ENCODE measurements at regions not wholly inside any gene's neighbourhood (a gene's known extent, or its start where the extent isn't known, plus 50 kb on each side); places are given as distances from the start of the nearest gene placed in this dataset.

GRCh38 chr20:51218603-51219002 lies 195.7 kb upstream of the KCNG1 start:
- DNase-seq (ENCODE audit: low read depth): no peak

DNA sequence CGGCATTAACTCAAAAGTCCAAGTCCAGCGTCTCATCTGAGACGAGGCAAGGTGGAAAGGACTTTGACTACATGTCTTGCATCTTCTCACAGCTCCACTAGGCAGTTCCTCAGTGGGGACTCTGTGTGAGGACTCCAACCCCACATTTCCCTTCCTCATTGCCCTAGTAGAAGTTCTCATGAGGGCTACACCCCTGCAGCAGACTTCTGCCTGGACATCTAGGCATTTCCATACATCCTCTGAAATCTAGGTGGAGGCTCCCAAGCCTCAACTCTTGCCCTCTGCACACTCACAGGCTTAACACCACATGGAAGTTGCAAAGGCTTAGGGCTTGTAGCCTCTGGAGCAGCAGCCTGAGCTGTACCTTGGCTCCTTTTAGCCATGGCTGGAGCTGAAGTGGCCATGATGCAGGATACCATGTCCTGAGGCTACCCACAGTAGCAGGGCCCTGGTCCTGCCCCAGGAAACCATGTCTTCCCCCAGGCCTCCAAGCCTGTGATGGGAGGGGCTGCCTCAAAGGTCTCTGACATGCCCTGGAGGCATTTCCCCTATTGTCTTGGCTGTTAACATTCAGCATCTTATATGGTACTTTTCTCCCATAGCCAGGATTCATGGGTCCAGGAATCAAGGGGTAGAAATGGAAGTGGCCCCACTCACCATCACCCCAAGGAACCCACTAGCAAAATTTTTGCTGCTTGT lies 194.6 kb upstream of the KCNG1 start:
- DNase-seq (ENCODE audit: low read depth): no peak

GRCh38 chr20:51216850-51217249 lies 193.9 kb upstream of the KCNG1 start:
- DNase-seq (ENCODE audit: low read depth): no peak

DNA sequence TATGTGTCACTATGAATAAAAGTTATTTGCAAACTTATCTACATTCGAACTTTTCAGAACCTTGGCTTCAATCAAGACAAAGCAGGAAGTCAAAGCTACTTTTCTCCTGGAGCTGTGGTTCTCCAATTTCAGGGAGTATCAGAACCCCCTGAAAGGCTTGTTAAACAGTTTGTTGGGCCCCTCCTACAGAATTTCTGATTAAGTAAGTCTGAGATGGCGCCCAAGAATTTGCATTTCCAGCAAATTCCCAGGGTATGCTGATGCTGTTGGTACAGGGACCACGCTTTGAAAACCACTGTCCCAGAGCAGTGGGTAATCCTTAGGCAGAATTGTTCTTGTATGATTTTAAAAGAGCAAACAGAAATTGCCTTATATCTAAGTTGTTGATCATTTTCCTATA lies 189.9 kb upstream of the KCNG1 start:
- no peak for DNase-seq (ENCODE audit: low read depth)

DNA sequence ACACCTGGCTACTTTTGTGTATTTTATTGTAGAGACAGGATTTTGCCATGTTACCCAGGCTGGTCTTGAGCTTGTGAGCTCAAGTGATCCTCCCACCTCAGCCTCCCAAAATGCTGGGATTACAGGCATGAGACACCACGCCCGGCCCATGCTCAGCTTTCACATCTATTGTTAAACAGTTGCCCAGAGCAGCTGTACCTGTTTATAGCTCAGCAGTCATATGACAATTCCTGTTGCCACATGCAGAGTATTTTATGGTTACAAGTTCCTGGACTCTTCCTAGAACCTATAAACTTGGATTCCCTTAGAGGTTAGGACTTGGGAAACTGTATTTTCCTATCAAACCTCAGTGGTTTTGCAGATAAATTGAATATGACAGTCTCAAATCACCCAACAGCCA lies 188.3 kb upstream of the KCNG1 start:
- DNase-seq (ENCODE audit: low read depth): no peak

DNA sequence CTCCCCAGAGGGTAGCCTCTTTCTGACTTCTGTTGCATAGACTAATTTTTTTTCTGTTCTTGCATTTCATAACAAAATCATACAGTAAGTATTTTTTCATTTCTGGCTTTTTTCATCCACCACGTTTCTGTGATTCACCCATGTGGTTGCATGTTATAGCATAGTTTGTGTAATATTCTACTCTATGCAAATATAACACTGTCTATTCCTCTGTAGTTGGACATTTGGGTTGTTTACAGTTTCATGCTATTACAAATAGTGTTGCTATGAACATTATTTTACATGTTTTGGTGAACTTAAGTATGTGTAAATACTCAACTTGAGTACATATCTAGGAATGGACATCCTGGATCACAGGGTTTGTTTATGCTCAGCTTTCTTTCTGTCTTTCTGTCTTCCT lies 187.2 kb upstream of the KCNG1 start:
- DNase-seq (ENCODE audit: low read depth): no peak

DNA sequence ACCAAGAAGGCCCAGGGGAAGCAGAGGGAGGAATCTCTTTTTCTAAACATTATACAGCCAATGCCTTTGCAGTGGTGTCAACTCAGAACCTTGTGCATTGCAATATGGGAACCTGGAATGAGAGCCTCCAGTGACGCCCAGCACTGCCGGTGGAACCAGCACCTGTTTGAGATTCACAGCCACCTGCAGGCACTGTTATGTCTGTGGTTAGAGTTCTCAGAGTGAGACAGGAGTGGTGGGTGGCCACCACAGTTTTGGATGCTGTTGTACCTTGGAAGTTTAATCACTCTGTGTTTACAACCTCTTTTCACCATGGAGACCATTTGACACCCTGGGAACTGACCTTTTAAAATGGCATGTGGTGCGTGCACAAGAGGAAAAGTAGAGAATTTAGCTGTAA lies 185.3 kb upstream of the KCNG1 start:
- no peak for DNase-seq (ENCODE audit: low read depth)

DNA sequence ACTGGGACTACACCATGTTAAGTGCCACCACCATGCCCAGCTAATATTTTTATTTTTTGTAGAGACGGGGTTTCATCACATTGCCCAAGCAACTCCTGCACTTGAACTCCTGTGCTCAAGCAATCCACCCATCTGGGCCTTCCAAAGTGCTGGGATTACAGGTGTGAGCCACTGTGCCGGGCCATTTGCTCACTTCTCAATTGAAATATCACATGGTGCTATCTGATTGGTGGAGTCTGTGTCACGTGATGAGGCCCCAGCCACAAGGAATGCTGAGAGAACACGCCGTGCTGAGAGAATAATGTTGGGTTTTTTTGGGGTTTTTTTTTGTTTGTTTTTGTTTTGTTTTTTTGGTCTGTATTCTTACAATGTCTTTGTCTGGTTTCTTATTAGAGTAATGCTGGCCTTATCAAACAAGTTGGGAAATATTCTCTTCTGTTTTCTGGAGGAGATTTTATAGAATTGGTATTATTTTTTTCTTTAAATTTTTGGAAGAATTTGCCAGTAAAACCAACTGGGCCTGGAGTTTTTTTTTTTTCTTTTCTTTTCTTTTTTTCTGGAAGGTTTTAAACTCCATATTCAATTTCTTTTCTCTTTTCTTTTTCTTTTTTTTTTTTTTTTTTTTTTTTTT lies 183.2 kb upstream of the KCNG1 start:
- no peak for DNase-seq (ENCODE audit: low read depth)

GRCh38 chr20:51204794-51205193 lies 181.9 kb upstream of the KCNG1 start:
- no peak for DNase-seq (ENCODE audit: low read depth)

DNA sequence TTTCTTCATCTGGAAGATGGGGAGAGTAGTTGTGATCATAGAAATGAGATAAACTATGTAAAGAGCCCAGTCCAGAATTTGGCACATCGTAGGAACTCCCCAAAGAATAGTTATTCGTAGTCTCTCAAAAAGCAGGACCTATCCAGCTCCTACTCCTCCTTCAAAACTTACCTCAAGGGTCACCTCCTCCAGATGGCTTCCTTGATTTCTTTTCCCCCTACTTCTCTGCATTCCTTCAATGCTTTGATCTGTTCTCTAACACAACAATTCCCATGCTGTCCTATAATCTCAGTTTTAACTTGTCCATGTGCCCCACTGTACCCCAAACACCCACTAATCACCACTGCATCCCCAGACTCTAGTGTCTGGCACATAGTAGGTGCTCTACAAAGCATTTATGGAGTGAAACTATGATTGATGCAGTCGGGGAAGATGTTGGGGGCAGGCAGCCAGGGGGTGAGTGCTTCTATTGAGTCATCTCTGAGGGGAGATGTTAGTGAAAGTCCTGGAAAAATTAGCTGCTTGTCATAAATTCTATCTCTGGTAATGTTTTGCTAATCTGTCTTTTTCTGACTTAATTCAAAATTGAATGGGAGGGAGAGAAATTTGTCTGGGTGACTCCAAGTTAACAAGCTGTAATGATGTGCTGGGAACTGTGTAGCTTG lies 181.3 kb upstream of the KCNG1 start:
- no peak for DNase-seq (ENCODE audit: low read depth)

GRCh38 chr20:51202304-51202703 lies 179.4 kb upstream of the KCNG1 start:
- DNase-seq (ENCODE audit: low read depth): no peak

GRCh38 chr20:51199920-51200319 lies 177.0 kb upstream of the KCNG1 start:
- no peak for DNase-seq (ENCODE audit: low read depth)

GRCh38 chr20:51198876-51199523 lies 176.1 kb upstream of the KCNG1 start:
- no peak for DNase-seq (ENCODE audit: low read depth)

DNA sequence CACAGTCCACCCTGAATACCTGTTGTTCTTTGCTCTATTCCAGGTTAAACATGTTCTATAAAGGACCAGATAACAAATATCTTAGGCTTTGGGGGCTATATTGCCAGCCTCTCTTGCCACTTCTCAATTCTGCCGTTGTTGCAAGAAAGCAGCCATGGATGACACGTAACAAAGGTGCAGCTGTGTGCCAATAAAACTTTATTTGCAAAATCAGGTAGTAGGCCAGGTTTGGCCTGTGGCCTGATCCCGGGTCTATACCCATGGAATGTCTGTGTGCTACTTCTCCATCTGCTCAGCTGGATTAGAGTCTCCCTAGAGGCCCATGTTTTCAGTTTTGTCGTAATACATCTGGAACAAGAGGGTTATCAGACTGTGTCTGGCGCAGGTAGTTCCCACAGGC lies 175.3 kb upstream of the KCNG1 start:
- DNase-seq (ENCODE audit: low read depth): no peak

- DNase-seq (ENCODE audit: low read depth): no peak
These were observed 174.2 kb upstream of the KCNG1 start for GRCh38 chr20:51196991-51197651.

DNA sequence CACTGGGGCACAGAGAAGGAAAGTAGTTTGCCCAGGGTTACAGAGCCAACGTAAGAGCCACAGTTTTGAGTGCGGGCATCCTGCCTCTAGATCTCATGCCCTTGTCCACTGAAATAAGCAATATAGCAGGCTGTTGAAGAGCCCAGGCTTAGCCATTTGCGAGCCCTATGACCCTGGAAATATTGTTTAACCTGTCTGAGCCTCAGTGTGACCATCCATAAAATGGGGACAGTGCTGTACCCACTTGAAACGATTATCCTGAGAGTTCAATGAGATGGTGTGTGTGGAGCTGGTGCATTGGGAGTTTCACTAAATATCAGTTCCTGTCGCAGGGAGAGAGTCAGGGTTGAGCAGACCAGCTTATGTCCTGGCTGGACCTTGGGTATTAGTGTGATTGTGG lies 173.1 kb upstream of the KCNG1 start:
- DNase-seq (ENCODE audit: low read depth): no peak

GRCh38 chr20:51195419-51195901 lies 172.6 kb upstream of the KCNG1 start:
- DNase-seq (ENCODE audit: low read depth): no peak

- DNase-seq (ENCODE audit: low read depth): no peak
These were observed 170.3 kb upstream of the KCNG1 start for GRCh38 chr20:51193066-51193772.

DNA sequence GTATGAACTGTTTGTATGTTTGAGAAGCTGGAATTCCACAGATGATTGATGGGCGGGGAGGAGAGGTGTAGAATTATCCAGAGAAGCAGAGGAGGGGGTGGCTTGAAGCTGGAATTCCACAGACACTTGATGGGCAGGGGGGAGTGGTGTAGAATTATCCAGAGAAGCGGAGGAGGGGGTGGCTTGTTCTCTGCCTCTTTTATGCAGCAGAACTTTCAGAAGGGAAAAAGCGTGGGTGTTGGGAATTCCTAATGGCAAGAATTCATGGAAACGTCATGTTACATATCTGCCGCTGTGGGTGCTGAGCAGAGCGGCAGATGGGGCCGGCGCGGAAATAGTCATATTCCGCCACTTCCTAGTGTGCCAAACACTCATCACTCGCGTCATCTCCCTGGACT lies 167.9 kb upstream of the KCNG1 start:
- DNase-seq (ENCODE audit: low read depth): no peak

GRCh38 chr20:51189814-51190782 lies 167.2 kb upstream of the KCNG1 start:
- no peak for DNase-seq (ENCODE audit: low read depth)

DNA sequence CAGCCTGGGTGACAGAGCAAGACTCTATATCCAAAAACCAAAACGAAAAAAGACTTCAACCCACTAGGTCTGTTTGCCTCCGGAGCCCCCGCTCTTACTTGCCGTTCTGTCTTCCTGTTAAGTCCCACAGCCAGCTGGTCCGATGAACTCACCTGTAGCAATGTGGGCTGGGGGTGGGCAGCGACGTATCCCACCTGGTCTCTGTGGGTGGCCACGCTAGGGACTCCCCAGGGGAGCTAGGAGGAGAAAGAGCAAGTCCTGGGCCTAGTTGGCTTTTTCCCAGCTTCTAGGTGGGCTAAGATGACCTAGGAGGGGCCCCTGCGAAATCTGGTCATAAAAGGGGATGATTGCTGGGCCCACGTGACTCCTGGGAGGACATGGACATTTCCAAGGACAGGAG lies 166.0 kb upstream of the KCNG1 start:
- DNase-seq (ENCODE audit: low read depth): no peak
